HEK293 (cell line): ENCODE measurements at regions not wholly inside any gene's neighbourhood (a gene's known extent, or its start where the extent isn't known, plus 50 kb on each side); places are given as distances from the start of the nearest gene placed in this dataset.

Experiments
- GLIS2 ChIP-seq: fragments of 450-650 bp; formaldehyde crosslinking; IDR thresholded peaks from 2 replicates; pipeline ENCODE4 v1.5.1; 2016; ENCODE audit warnings: missing biosample characterization, missing genetic modification characterization
- MEIS1 ChIP-seq: sonication (generic); formaldehyde crosslinking; IDR thresholded peaks from 2 replicates; pipeline ENCODE4 v1.8.1; 2022; ENCODE audit warnings: missing genetic modification reagents, mild to moderate bottlenecking, borderline replicate concordance
- MYNN ChIP-seq: fragments of 450-650 bp; formaldehyde crosslinking; IDR thresholded peaks from 2 replicates; pipeline ENCODE4 v1.5.1; 2016; ENCODE audit warnings: missing biosample characterization, missing genetic modification characterization, borderline replicate concordance
- SALL2 ChIP-seq: fragments of 450-650 bp; formaldehyde crosslinking; IDR thresholded peaks from 2 replicates; pipeline ENCODE4 v1.5.0; 2017; ENCODE audit warnings: missing biosample characterization, mild to moderate bottlenecking, missing genetic modification characterization, borderline replicate concordance
- SP7 ChIP-seq: fragments of 450-650 bp; formaldehyde crosslinking; IDR thresholded peaks from 2 replicates; pipeline ENCODE4 v1.5.1; 2016; ENCODE audit warnings: missing biosample characterization, missing genetic modification characterization
- ZNF121 ChIP-seq: fragments of 450-650 bp; formaldehyde crosslinking; IDR thresholded peaks from 2 replicates; pipeline ENCODE4 v1.5.1; 2016; ENCODE audit warnings: missing biosample characterization, missing genetic modification characterization
- ZNF174 ChIP-seq: fragments of 450-650 bp; formaldehyde crosslinking; IDR thresholded peaks from 2 replicates; pipeline ENCODE4 v1.5.0; 2017; ENCODE audit warnings: missing biosample characterization, mild to moderate bottlenecking, missing genetic modification characterization
- ZNF24 ChIP-seq: fragments of 450-650 bp; formaldehyde crosslinking; IDR thresholded peaks from 2 replicates; pipeline ENCODE4 v1.5.1; 2016; ENCODE audit warnings: missing biosample characterization, missing genetic modification characterization
- ZNF660 ChIP-seq: fragments of 450-650 bp; IDR thresholded peaks from 2 replicates; pipeline ENCODE4 v1.5.1; 2018; ENCODE audit warnings: missing biosample characterization, mild to moderate bottlenecking, missing genetic modification characterization
- ZNF707 ChIP-seq: fragments of 450-650 bp; formaldehyde crosslinking; IDR thresholded peaks from 2 replicates; pipeline ENCODE4 v1.5.1; 2016; ENCODE audit warnings: missing biosample characterization, missing genetic modification characterization
- TF ChIP-seq, protein P1 (sequence below): fragments of 450-650 bp; formaldehyde crosslinking; IDR thresholded peaks from 2 replicates; pipeline ENCODE4 v1.5.1; 2016; ENCODE audit warnings: missing biosample characterization, missing genetic modification characterization
- TF ChIP-seq, protein P2 (sequence below): fragments of 450-650 bp; formaldehyde crosslinking; IDR thresholded peaks from 2 replicates; pipeline ENCODE4 v1.5.1; 2016; ENCODE audit warnings: missing biosample characterization, missing genetic modification characterization

DNA sequence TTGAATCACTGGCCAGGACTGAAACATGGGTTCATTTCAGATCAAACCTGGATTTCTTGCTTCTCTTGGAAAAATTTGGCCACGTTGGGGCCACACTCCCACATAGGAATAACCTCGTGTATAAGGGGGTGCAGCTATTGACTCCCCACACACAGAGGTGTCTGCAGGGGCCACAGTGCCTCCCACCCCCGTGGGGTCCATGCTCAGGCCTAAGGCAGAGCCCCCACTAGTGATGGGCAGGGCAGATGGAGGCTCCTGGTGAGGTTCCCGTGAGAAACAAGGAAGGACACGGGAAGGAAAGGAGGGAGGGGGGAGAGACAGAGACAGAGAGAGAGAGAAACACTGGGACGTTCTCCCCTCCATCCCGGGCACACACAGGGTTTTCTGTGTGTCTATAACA lies 230.5 kb downstream of the ERMARD start:
- no peak for TF ChIP-seq ZNF707 (tag by site-specific recombination)
- no peak for TF ChIP-seq ZNF24 (tag by site-specific recombination)
- TF ChIP-seq SP7 (tag by site-specific recombination): no peak
- TF ChIP-seq, protein P1, sequence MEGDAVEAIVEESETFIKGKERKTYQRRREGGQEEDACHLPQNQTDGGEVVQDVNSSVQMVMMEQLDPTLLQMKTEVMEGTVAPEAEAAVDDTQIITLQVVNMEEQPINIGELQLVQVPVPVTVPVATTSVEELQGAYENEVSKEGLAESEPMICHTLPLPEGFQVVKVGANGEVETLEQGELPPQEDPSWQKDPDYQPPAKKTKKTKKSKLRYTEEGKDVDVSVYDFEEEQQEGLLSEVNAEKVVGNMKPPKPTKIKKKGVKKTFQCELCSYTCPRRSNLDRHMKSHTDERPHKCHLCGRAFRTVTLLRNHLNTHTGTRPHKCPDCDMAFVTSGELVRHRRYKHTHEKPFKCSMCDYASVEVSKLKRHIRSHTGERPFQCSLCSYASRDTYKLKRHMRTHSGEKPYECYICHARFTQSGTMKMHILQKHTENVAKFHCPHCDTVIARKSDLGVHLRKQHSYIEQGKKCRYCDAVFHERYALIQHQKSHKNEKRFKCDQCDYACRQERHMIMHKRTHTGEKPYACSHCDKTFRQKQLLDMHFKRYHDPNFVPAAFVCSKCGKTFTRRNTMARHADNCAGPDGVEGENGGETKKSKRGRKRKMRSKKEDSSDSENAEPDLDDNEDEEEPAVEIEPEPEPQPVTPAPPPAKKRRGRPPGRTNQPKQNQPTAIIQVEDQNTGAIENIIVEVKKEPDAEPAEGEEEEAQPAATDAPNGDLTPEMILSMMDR (tag by site-specific recombination): no peak
- TF ChIP-seq ZNF121 (tag by site-specific recombination): no peak
- TF ChIP-seq MYNN (tag by site-specific recombination): no peak
- no peak for TF ChIP-seq ZNF660 (tag by site-specific recombination)
- TF ChIP-seq SALL2 (tag by site-specific recombination): no peak
- TF ChIP-seq, protein P2, sequence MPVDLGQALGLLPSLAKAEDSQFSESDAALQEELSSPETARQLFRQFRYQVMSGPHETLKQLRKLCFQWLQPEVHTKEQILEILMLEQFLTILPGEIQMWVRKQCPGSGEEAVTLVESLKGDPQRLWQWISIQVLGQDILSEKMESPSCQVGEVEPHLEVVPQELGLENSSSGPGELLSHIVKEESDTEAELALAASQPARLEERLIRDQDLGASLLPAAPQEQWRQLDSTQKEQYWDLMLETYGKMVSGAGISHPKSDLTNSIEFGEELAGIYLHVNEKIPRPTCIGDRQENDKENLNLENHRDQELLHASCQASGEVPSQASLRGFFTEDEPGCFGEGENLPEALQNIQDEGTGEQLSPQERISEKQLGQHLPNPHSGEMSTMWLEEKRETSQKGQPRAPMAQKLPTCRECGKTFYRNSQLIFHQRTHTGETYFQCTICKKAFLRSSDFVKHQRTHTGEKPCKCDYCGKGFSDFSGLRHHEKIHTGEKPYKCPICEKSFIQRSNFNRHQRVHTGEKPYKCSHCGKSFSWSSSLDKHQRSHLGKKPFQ (tag by site-specific recombination): no peak
- TF ChIP-seq MEIS1 (CRISPR knock-in tag): no peak
- no peak for TF ChIP-seq ZNF174 (tag by site-specific recombination)
- TF ChIP-seq GLIS2 (tag by site-specific recombination): no peak
